SK-N-SH treated with all-trans-retinoic acid at 6 μM for 48 hours (cell line): ENCODE measurements at regions not wholly inside any gene's neighbourhood (a gene's known extent, or its start where the extent isn't known, plus 50 kb on each side); places are given as distances from the start of the nearest gene placed in this dataset.

Source experiments
- ATAC-seq: fragments of 200-7000 bp; cut with Tn5 transposase; 3 replicates; pipeline ENCODE4 v1.9.1; 2020; ENCODE audit warnings: mild to moderate bottlenecking, moderate library complexity
- ARNTL ChIP-seq: fragments of 450-650 bp; formaldehyde crosslinking; IDR thresholded peaks from 2 replicates; pipeline ENCODE4 v1.5.0; 2020; ENCODE audit warnings: low read depth, mild to moderate bottlenecking, moderate library complexity, borderline replicate concordance
- BACH2 ChIP-seq: fragments of 250-450 bp; sonication (Bioruptor Pico); IDR thresholded peaks from 2 replicates; pipeline ENCODE4 v1.9.0; 2021; ENCODE audit warnings: mild to moderate bottlenecking, borderline replicate concordance
- CSDC2 ChIP-seq: fragments of 250-450 bp; sonication (Bioruptor Pico); IDR thresholded peaks from 2 replicates; pipeline ENCODE4 v1.5.0; 2020; ENCODE audit warnings: mild to moderate bottlenecking, moderate library complexity
- ESRRG ChIP-seq: fragments of 250-450 bp; sonication (Bioruptor Pico); IDR thresholded peaks from 2 replicates; pipeline ENCODE4 v1.6.1; 2021; ENCODE audit warnings: mild to moderate bottlenecking
- GLIS3 ChIP-seq: fragments of 250-450 bp; sonication (Bioruptor Pico); IDR thresholded peaks from 2 replicates; pipeline ENCODE4 v1.5.0; 2020; ENCODE audit warnings: mild to moderate bottlenecking, moderate library complexity
- ISL1 ChIP-seq: fragments of 250-450 bp; sonication (Bioruptor Pico); IDR thresholded peaks from 2 replicates; pipeline ENCODE4 v2.1.2; 2022; ENCODE audit warnings: mild to moderate bottlenecking, moderate library complexity
- OSR1 ChIP-seq: fragments of 250-450 bp; sonication (Bioruptor Pico); IDR thresholded peaks from 2 replicates; pipeline ENCODE4 v1.8.0; 2022; ENCODE audit warnings: moderate library complexity, mild to moderate bottlenecking, inconsistent platforms
- RARB ChIP-seq: fragments of 250-450 bp; sonication (Bioruptor Pico); IDR thresholded peaks from 2 replicates; pipeline ENCODE4 v1.8.0; 2021; ENCODE audit warnings: mild to moderate bottlenecking, moderate library complexity
- SNAI2 ChIP-seq: fragments of 250-450 bp; sonication (Bioruptor Pico); IDR thresholded peaks from 2 replicates; pipeline ENCODE4 v1.5.0; 2020; ENCODE audit warnings: mild to moderate bottlenecking, moderate library complexity
- TCF4 ChIP-seq: fragments of 250-450 bp; sonication (Bioruptor Pico); IDR thresholded peaks from 2 replicates; pipeline ENCODE4 v1.8.0; 2021; ENCODE audit warnings: mild to moderate bottlenecking, moderate library complexity, borderline replicate concordance
- TOX ChIP-seq: fragments of 250-450 bp; sonication (Bioruptor Pico); IDR thresholded peaks from 2 replicates; pipeline ENCODE4 v1.8.0; 2021; ENCODE audit warnings: mild to moderate bottlenecking, moderate library complexity, borderline replicate concordance
- ZC3H10 ChIP-seq: fragments of 250-450 bp; sonication (Bioruptor Pico); IDR thresholded peaks from 2 replicates; pipeline ENCODE4 v1.5.1; 2021; ENCODE audit warnings: mild to moderate bottlenecking, moderate library complexity
- ZFP3 ChIP-seq: fragments of 250-450 bp; sonication (Bioruptor Pico); IDR thresholded peaks from 2 replicates; pipeline ENCODE4 v1.5.0; 2020; ENCODE audit warnings: mild to moderate bottlenecking, moderate library complexity
- ZNF70 ChIP-seq: fragments of 450-650 bp; formaldehyde crosslinking; IDR thresholded peaks from 2 replicates; pipeline ENCODE4 v1.5.0; 2020; ENCODE audit warnings: mild to moderate bottlenecking, moderate library complexity
- ZNF8 ChIP-seq: fragments of 450-650 bp; formaldehyde crosslinking; IDR thresholded peaks from 2 replicates; pipeline ENCODE4 v1.5.0; 2020; ENCODE audit warnings: mild to moderate bottlenecking, moderate library complexity
- TF ChIP-seq, protein P1 (sequence below): fragments of 250-450 bp; sonication (Bioruptor Pico); IDR thresholded peaks from 2 replicates; pipeline ENCODE4 v1.5.1; 2020; ENCODE audit warnings: low read depth, mild to moderate bottlenecking, moderate library complexity
- TF ChIP-seq, protein P2 (sequence below): fragments of 250-450 bp; sonication (Bioruptor Pico); IDR thresholded peaks from 2 replicates; pipeline ENCODE4 v1.5.1; 2021; ENCODE audit warnings: mild to moderate bottlenecking, moderate library complexity
- TF ChIP-seq, protein P3 (sequence below): fragments of 250-450 bp; sonication (Bioruptor Pico); IDR thresholded peaks from 2 replicates; pipeline ENCODE4 v1.8.0; 2021; ENCODE audit warnings: low read depth, mild to moderate bottlenecking, moderate library complexity, borderline replicate concordance
- TF ChIP-seq, protein P4 (sequence below): fragments of 250-450 bp; sonication (Bioruptor Pico); IDR thresholded peaks from 2 replicates; pipeline ENCODE4 v1.5.0; 2020; ENCODE audit warnings: mild to moderate bottlenecking, moderate library complexity

DNA sequence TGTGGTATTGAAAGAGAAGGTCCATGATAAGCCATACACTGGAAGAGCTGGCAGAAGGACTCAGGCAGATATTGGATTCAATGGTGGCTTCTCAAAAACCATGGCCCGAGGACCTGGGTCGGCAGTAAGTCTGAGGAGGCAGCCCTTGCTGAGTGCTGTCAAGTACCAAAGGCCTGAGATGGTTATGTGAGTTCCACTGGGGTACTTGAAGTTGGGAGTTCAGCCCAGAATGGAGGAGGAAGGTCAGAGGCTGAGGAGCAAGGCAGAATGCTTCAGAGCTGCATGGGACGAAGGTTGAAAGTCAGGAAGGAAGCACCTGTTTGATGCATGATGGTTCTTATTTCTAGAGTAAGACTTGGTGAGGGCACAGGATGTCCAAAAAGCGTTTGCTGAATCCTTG is 194.9 kb downstream of the DIRAS2 start:
- TF ChIP-seq ARNTL: no peak
- TF ChIP-seq ISL1 (CRISPR knock-in tag): no peak
- TF ChIP-seq OSR1 (CRISPR knock-in tag): no peak
- TF ChIP-seq, protein P1, sequence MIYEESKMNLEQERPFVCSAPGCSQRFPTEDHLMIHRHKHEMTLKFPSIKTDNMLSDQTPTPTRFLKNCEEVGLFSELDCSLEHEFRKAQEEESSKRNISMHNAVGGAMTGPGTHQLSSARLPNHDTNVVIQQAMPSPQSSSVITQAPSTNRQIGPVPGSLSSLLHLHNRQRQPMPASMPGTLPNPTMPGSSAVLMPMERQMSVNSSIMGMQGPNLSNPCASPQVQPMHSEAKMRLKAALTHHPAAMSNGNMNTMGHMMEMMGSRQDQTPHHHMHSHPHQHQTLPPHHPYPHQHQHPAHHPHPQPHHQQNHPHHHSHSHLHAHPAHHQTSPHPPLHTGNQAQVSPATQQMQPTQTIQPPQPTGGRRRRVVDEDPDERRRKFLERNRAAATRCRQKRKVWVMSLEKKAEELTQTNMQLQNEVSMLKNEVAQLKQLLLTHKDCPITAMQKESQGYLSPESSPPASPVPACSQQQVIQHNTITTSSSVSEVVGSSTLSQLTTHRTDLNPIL (CRISPR knock-in tag): no peak
- TF ChIP-seq RARB (CRISPR knock-in tag): no peak
- TF ChIP-seq, protein P2, sequence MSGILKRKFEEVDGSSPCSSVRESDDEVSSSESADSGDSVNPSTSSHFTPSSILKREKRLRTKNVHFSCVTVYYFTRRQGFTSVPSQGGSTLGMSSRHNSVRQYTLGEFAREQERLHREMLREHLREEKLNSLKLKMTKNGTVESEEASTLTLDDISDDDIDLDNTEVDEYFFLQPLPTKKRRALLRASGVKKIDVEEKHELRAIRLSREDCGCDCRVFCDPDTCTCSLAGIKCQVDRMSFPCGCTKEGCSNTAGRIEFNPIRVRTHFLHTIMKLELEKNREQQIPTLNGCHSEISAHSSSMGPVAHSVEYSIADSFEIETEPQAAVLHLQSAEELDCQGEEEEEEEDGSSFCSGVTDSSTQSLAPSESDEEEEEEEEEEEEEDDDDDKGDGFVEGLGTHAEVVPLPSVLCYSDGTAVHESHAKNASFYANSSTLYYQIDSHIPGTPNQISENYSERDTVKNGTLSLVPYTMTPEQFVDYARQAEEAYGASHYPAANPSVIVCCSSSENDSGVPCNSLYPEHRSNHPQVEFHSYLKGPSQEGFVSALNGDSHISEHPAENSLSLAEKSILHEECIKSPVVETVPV (CRISPR knock-in tag): no peak
- no peak for TF ChIP-seq ZNF70 (CRISPR knock-in tag)
- TF ChIP-seq GLIS3: no peak
- TF ChIP-seq CSDC2 (CRISPR knock-in tag): no peak
- TF ChIP-seq TCF4 (CRISPR knock-in tag): no peak
- TF ChIP-seq ESRRG (CRISPR knock-in tag): no peak
- no peak for TF ChIP-seq BACH2 (CRISPR knock-in tag)
- no peak for TF ChIP-seq ZFP3 (CRISPR knock-in tag)
- TF ChIP-seq TOX (CRISPR knock-in tag): no peak
- TF ChIP-seq, protein P3, sequence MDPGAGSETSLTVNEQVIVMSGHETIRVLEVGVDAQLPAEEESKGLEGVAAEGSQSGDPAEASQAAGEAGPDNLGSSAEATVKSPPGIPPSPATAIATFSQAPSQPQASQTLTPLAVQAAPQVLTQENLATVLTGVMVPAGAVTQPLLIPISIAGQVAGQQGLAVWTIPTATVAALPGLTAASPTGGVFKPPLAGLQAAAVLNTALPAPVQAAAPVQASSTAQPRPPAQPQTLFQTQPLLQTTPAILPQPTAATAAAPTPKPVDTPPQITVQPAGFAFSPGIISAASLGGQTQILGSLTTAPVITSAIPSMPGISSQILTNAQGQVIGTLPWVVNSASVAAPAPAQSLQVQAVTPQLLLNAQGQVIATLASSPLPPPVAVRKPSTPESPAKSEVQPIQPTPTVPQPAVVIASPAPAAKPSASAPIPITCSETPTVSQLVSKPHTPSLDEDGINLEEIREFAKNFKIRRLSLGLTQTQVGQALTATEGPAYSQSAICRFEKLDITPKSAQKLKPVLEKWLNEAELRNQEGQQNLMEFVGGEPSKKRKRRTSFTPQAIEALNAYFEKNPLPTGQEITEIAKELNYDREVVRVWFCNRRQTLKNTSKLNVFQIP (CRISPR knock-in tag): no peak
- no peak for TF ChIP-seq ZNF8 (CRISPR knock-in tag)
- no peak for TF ChIP-seq SNAI2
- TF ChIP-seq, protein P4, sequence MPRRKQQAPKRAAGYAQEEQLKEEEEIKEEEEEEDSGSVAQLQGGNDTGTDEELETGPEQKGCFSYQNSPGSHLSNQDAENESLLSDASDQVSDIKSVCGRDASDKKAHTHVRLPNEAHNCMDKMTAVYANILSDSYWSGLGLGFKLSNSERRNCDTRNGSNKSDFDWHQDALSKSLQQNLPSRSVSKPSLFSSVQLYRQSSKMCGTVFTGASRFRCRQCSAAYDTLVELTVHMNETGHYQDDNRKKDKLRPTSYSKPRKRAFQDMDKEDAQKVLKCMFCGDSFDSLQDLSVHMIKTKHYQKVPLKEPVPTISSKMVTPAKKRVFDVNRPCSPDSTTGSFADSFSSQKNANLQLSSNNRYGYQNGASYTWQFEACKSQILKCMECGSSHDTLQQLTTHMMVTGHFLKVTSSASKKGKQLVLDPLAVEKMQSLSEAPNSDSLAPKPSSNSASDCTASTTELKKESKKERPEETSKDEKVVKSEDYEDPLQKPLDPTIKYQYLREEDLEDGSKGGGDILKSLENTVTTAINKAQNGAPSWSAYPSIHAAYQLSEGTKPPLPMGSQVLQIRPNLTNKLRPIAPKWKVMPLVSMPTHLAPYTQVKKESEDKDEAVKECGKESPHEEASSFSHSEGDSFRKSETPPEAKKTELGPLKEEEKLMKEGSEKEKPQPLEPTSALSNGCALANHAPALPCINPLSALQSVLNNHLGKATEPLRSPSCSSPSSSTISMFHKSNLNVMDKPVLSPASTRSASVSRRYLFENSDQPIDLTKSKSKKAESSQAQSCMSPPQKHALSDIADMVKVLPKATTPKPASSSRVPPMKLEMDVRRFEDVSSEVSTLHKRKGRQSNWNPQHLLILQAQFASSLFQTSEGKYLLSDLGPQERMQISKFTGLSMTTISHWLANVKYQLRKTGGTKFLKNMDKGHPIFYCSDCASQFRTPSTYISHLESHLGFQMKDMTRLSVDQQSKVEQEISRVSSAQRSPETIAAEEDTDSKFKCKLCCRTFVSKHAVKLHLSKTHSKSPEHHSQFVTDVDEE (CRISPR knock-in tag): no peak
- TF ChIP-seq ZC3H10 (CRISPR knock-in tag): no peak
- ATAC-seq: no peak

DNA sequence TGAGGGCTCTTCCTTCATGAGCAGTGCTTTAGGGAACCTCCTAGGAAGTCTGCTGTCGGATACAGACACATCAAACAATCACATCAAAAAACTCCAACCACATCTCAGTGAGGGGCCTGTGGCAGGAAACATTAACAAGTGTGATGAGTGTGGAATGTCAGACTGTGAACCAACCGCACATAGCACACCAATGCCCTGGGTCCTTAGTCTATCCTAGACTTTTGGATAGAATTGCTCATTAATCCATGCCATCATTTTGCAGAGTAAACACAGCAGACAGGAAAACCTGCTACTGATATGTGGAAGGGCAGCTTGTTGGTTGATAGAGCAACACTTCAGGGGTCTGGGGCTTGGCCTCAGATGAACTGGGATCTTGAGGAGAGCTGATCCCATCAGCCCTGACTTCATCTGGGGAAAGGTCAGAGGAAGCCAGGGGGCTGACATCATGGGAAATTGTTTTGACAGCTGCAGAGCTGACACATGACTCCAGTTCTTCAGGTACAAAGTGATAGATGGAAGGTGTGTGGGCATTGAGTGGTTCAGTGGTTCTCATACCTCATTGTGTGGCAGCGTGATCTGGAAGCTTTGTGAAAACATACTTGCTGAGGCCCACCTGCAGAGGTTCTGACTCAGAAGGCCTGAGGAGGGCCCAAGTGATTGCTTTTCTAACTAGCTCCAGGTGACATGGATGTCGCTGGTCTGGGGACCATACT is 193.3 kb downstream of the DIRAS2 start:
- no peak for ATAC-seq
- TF ChIP-seq, protein P4 (CRISPR knock-in tag): no peak
- no peak for TF ChIP-seq ARNTL
- TF ChIP-seq, protein P2 (CRISPR knock-in tag): no peak
